NCI-H187 (cell line): ENCODE measurements at regions not wholly inside any gene's neighbourhood (a gene's known extent, or its start where the extent isn't known, plus 50 kb on each side); places are given as distances from the start of the nearest gene placed in this dataset.

Experiments used
- DNase-seq, 2 experiments: peaks; one replicate each; lab custom pipeline; 2025; lab: John Stamatoyannopoulos, UW

DNA sequence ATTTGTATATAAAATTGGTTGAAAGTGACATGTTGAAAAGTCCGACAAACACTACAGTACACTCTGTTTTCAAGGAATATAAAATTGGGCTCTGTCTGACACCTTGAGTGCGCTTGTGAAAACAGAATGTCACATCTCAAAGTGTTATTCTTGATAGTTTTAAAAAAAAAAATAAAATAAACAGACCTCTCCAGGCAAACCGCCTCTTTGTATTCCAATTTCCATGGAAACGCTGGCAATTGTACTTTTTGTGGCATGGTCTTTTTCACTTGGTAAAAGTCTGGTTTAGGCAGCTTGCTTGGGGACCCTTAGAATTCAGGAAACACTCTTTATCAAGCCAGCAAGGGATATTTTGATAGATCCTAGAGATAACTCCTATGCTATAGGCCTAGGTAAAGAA, 302.5 kb downstream of the RAB28 start:
- DNase-seq, result no peak

DNA sequence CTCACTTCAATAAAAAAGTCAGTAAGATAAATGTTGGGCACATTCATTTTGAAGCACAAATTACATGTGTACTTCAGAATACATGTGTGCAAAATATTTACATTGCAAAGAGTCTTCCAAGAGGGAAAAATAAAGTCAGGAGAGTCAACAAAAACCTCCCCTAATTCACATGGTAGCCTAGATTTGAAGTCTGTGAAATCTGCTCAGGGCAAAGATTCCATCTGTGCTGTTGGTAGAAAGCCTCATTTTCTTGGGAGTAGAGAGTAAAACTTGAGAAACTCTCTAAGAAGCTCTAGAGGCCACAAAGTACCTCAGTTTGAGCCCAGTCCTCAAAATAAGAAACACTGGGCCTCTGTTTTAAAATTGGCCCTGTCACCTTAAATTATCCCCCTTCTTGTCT, 303.4 kb downstream of the RAB28 start:
- DNase-seq, result no peak

DNA sequence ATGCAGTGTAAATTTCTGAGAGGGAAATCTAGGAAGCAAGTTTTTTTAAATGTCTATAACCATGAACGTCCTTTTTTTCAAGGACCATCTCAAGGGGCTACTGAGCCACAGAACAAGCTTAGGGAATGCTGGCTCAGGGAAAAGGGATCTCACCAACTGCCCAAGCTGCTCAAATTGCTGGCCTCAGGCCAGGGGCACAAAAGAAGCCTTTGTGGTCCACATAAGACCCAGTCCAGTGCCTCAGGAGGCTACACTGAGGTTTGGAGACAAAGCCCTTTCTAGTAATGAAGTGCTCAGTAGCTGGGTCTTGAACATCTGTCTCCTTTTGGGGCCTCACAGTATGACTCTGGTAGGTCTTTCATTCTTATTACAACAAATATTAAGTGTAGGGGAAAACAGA, 305.5 kb downstream of the RAB28 start:
- no peak for DNase-seq

DNA sequence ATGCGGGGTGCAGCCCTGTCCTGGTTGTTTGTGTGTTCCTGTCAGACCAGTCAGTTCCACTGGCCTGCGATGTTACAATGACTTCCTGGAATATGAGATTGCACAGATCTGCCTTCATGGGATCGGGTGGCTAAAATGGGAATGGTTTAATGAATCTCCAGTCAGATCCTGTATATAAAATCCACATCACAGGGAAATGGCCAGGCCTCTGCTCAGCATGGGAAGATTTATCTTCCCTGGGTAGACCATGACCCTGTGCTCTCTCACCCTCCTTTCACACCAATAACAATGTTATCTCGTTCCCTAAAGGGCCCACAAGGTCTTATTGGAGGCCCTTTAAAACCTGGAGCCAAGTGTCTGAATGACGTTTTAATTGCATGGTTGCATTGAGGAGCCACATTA, 307.4 kb downstream of the RAB28 start:
- no peak for DNase-seq

DNA sequence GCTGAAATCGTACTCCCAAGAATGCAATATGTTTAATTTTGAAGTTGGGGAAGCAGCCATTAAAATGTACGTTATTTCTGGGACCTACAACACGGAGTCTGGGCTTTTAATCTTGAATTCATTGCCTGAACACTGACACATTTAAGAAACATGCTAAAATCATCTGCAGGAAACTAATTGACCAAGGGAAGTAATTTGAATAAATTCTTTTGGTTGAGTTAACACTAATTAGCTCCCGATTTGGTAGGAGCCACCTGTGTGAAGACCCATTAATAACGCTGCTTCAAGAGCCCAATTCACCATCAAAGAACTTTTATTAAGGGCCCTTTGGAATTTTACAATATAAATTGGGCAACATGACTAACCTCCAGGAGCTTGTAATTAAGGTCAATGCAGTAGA, 309.2 kb downstream of the RAB28 start:
- no peak for DNase-seq

DNA sequence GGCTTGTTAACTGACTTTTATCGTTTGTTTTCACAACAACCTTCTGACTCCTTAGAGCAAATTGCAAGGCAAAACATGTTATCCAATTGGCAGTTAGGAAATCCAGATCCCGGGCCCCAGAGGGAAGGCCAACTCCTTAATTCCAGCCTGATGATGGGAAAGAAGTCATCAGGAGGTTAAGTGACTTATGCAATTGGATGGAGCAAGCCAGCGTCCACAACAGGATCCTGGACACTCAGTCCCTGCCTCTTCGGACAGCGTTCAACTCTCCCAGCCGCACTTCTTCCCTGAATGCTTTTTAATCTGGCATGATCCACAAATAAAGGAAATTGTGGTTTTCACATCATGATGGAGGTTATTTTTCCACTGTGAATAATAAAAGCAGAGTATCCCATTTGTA, 310.1 kb downstream of the RAB28 start:
- DNase-seq, result no peak

DNA sequence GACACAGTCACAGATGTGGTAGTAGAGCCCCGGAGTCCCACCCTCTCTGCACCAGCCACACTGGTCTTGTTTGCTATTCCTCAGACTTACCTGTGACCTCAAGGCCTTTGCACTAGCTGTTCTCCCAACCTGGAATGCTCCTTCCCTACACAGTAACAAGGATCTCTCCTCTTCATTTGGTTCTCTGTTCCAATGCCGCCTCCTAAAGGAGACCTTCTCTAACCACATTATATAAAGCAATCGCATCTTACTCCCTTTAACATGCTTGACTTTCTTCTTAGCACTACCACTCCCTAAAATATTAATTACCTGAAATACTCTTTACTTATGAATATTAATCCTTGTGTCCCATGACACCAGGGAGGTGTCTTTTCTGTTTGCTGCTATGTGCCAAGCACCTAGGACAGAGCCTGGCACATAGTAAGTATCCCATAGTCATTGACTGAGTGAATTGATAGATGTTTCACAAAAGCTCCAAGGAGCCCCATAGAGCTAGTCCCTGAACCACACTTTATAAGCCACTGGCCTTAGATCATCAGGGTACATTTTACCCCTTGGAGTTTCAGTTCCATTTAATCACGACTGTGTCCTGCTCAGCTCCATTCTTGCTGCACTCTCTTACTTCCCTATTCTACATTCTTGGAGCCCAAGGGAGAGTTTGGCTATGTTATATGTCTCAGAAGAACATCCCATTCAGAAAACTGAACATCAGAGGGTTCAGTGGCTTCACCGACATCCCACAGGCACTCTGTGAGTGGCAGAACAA, 312.7 kb downstream of the RAB28 start:
- no peak for DNase-seq

DNA sequence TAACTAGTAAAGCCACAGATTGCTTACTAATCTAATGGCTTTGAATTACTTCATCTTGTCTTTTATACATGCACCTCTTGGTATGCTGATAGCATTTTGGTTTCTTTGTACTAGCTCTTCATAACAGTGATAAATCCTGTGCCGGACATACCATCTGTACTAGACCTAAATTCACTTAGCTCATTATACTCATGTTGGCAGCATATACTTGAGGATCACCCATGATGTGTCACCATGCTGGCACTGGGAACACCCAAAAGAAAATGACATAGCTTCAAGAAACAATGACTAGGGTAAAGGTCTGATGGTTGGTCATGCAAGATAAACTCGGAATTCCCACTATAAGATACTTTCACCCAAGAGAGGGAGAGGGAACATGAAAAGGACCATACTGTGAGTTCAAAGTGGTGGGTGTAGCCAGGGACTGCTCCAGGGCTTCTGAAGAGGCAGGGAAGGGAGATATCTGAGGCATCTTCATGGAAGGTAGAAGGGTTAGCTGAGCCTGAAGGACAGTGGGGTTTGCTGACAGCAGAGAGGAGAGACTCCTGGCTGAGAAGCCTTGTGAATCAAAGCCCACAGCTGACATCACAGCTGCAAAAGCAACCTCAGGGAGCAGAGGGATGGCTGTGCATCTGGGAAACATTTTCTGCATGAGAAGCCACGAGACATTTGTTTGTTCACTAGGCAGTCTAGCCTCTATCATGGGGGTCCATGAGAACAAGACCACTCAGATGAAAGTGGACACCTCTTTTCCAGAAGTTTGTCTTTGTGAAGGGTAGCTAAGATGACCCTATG, 314.2 kb downstream of the RAB28 start:
- no peak for DNase-seq

DNA sequence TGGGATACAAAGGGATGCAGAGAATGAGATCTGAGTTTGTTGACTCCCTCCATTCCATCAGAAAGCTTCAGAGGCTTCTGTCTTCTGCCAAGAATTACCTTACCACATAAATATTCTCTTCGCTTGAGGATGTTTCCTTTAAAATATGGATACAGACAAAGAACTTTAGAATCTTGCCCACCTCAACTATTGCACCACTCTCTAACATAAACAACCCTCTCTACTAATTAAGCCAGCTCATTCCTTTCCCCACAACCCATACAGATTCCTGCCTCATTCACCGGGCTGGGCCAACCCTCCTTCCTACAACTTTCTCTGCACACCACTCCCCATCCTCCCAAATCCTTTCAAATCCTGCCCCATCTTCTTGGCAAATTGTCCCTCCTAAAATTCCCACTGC, 315.8 kb downstream of the RAB28 start:
- DNase-seq, result no peak

DNA sequence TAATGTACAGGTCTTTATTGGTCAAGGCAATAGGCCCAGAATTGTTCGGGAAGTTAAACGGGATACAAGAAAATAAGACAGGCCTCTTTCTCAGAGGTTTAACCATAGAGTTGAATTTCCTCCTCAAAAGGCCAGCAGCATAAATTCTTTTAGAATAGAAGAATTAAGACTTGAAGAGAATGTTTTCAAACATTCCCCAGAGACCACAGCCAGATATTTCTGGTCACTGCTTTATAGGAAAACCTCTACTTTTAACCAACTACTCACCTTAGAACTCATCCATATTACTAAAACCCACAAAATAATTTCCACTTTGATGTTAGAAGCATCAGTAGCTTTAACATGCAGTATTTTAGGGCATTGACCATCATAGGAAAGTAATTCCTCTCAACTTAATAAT, 317.9 kb downstream of the RAB28 start:
- DNase-seq, result no peak

DNA sequence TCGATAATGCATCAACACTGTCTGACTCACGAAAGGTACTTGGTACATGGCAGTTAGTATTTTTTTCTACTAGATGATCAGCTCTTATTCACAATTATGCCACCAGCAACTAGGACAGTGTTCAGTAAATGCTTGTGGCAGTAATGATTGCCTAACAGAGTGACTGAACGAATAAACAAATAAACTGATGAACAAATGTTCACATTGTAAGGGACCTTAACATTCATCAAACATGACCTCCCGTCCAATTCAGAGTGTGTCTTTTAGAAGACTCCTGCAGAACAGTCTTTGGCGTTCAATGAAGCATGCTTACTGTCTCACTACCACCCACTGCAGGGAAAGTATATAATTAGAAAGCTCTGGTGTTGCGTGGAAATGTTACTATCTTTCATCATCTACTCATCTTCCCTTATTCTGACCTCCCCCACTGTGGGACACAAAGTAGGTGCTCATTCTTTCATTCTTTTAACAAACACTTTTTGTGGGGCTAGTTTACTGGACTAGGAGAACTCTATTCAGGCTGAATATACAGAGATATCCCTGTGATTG, 319.3 kb downstream of the RAB28 start:
- no peak for DNase-seq

DNA sequence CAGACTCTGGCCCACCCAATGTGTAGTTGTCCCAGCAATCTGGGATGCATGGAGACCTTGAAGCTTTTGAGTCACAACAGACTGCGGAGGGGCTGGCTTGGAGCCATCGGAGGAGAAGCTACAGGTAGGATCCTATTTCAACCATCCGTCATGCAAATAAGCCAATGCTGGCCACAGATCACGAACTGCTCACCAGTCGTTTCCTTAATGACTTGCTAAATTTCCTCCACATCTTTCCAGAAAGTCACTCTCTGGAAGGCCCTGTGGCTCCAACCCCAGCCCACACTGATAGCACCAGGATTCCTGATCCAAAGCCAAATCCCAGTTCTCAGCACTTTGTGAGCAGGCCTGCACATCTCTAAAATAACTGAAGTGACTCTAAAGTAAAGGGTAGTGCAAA, 321.3 kb downstream of the RAB28 start:
- no peak for DNase-seq

DNA sequence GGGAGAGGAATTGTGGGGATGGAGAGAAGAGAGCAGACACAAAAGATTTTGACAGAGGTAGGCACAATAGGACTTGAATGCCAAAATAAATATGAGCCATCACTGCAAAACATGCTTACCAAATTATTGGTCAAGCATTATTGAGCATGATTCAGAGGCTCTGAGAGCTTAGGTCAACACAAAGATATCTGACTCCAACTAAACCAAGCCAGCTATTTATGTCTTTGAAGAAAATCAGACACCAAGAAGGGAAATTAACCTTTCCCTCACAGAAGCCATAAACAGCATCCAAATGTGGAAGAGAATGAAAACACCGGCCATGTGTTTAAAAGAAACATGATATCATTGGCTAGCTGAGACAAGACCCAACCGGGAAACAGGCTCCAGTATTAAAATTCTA, 323.2 kb downstream of the RAB28 start:
- peak in 1 of 2 experiments; percentile 30 for DNase-seq

DNA sequence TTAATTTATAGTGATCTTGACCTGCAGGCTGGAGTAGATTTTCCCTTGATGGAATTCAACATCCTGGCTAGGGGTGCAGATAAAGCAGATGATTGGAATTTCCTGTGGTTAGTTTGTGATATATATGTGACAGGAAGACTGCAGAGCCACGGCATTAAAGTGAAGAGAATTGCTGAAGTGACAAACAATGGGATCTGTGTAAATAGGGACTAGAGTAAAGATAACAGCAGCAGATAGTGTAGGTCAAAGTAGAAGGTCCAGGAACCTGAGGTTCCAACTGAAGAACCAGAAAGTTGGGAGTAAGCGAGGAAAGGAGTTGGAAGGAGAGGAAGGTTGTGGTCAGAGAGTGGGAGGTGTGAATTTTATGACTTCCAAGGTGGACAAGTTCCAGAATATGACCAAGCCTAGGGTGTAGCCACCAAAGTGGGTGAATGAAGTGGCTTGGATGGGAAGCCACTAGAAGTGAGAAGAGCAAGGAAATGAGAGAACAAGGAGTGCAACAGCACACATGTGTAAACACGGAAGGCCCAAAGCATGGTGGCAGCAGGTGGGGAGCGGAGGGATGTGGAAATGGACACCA, 325.0 kb downstream of the RAB28 start:
- peak in 1 of 2 experiments; percentile 28 for DNase-seq

DNA sequence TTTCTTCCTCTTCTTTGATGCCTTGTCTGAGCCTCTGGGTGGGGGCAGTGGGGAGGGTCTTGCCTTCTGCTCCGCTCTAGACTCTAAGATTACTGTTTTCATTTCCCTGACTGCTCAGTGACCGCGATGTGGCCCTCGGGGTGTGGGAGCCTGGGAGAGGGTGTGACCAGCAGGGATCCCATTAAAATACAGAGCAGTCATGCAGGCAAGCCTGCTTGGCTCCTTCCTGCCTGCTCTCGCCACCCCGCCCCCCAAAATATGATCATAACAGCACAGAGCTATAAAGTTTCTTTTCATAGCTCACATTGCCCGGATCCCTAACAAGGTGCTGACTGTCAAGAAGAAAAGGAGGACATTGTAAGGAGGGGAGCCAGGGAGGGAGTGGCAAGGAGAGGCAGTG, 332.9 kb downstream of the RAB28 start:
- DNase-seq, result no peak

DNA sequence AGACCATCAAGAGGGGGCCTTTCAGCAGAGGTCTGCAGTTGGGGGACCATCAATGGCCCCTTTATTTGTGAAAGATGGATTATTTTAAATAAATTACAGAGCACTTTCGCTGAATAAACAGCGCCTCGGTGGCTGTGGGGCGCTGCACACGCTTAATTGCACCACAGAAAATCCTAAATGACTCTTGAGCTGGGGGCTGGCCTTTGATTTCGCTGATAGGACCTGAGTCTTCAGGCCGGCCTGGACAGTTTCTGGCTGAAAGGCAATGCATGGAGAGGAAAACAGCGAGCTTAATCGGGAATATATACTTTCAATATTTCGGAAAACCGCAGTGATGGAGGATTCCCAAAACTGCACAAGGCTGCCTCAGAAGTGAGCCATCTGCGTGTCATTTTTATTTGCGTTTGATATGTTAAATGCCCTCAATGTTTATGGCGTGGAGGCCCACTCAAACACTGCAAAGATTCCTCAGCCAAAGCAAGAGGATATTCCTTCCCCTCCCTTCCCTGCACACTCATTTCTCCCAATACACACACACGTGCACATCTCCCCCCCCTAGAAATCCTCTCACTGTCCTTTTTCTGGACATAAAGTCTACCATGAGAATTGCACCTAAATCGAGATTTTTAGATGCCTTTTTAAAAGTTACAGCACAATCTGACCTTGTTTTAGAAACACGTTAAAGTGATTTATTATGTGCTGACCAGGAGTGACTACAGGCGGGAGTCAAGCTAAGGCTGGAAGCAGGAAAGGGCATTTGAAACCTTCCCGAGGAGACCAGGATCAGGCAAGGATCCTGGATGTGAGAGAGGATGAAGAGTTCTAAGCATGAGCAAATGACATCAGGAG, 340.7 kb downstream of the RAB28 start:
- DNase-seq, result no peak

DNA sequence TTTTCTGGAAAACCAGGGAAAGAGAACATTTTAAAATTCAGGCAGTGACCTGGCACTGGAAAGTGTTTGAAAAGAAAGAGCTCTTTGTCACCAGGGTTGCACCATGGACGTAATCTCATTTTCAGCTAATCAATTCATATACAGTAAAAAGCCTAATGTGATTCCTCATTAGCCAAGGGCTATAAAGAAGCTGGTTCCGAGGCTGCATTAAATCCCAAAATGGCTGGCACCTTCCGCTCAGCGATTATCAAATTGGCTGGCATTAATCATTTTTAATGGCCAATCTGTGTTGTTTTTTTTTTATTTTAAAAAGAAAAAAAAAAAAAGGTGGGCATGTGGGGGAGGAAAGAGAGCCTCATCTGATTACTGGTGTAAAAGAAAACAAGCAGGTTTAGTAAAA, 341.4 kb downstream of the RAB28 start:
- DNase-seq, result no peak

DNA sequence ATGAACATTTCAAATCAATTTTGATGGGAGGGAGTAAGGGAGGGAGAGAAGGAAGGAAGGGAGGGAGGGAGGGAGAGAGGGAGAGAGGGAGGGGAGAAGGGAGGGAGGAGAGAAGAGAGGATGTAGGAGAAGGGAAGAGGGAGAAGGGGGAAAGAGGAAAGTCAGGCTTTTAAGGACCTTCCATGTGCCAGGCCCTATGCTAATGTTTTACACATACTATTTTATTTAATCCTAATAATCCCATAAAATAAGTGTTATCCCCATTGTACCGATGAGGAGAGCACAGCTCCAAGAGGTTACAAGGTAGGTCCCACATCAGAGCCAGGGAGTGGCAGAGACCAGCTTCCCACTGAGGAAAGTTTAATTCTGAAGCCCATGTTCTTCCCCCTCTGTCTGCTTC, 341.9 kb downstream of the RAB28 start:
- DNase-seq, result no peak

DNA sequence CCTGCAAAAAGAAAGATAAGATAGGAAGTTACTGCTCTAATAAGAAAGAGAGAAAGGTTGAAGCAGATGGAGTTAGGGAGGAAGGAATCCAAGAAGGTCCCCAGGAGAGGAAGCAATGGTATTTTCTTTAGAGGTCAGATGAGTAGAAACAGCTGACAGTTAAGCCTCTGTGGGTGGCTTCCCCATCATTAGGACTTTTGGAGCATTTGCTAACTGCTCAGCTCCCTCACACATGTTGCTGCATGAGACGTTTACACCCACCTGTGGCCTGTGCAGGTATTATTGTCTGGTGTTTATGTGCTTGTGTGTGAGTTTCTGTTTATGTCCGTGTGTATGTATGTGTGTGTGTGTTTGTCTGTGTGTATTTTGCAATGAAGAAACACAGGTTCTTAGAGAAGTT, 346.8 kb downstream of the RAB28 start:
- DNase-seq, result no peak

DNA sequence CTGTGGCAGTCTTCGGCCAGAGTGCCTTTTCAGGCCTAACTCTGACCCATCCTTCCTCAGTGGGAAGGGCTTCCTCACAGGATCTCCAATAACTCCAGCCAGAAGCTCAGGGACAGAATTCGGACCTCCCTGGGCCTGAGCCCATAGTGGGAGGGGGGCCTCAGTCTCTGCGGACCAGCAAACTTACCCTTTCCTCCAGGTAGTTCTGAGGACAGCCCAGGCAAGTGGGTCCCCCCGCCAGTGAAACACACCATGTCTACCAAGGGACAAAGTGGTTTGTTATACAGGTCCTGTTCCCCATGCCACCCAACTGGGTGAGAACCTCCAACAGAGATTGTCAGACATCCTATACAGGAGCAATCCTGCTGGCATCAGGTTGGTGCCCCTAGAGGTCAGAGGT, 350.4 kb downstream of the RAB28 start:
- no peak for DNase-seq

DNA sequence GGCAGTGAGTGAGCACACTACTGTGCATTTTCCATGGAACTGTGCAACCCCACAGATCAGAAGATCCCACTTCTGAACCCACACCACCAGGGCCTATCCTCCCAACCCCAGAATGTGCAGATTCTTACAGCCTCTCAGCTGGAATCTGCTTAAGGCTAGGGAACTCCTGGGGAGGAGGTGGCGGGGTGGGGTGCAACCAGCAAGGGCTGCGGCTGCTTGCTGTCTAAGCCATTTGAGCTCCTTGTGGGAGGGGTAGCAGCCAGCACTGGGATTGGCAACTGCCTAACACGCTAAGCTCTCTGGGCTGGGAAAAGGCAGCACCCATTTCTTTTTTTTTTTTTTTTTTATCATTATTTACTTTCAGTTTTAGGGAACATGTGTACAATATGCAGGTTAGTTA, 353.3 kb downstream of the RAB28 start:
- DNase-seq, result no peak

DNA sequence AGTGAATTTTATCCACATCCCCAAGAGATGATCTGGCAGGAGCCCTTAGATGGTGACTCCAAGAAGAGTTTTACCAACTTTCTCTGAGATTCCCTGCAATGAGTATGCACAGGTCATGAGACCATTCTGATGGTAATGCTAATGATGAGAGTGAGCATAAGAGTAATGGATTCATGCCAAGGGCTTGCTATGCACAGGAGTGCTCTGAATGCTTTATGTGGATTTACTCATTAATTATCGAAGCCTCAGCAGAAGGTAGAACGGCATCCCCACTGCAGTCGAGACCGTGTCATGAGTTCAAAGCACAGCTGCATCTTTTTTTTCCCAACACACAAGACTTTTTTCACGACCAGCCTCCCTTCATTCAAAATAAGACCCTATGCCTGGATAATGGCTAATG, 355.0 kb downstream of the RAB28 start:
- no peak for DNase-seq
